ENCODE measurements at regions not wholly inside any gene's neighbourhood (a gene's known extent, or its start where the extent isn't known, plus 50 kb on each side); places are given as distances from the start of the nearest gene placed in this dataset.

DNA sequence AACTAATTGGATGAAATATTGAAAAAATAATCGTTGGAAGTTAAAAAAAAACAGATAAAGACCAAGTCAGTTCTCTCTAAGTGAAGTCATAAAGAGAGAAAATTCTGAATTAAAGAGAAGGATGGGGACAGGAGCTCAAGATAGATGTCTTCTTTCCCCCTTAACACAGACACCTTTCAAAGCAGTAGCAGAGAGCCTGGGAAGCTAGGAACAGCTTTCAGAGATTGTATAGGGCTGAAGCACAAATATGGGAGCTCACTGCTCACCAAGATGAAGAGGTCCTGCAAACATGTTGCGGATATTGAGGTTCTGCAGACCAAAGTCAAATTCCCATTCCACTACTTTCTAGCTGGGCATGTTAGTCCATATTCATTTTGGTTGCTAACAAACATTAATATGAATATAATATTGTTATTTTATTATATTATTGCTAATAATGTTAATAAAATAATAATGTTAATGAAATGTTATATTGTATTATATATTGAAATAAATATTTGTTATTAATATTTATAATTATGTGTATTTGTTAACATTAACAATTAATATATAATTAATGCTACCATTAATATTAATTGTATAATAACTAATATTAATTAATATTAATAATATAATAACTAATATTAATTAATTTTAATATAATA lies 319.1 kb downstream of the OXSM start:
- WGBS, 5 donors, result 59 to 81% (median 64%) methylated on average over 2 of the region's 2 CpGs

DNA sequence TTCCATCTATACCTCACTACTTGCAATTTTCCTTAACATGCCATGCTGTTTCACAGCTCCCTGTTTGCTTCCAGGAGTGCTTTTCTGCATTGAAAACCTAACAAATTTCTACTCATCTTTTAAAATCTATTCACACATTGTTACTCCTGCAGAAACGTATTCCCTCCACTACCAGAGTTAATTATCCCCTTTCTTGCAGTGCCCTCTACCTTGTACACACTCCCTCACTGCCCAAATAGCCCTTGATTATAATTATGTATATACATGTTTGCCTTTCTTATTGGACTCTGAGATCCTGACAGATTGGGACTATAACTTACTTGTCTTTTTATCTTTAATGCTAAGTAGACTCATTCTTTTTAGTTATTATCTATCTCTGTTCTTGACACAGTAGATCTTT lies 325.0 kb downstream of the OXSM start:
- TF ChIP-seq, protein P1, sequence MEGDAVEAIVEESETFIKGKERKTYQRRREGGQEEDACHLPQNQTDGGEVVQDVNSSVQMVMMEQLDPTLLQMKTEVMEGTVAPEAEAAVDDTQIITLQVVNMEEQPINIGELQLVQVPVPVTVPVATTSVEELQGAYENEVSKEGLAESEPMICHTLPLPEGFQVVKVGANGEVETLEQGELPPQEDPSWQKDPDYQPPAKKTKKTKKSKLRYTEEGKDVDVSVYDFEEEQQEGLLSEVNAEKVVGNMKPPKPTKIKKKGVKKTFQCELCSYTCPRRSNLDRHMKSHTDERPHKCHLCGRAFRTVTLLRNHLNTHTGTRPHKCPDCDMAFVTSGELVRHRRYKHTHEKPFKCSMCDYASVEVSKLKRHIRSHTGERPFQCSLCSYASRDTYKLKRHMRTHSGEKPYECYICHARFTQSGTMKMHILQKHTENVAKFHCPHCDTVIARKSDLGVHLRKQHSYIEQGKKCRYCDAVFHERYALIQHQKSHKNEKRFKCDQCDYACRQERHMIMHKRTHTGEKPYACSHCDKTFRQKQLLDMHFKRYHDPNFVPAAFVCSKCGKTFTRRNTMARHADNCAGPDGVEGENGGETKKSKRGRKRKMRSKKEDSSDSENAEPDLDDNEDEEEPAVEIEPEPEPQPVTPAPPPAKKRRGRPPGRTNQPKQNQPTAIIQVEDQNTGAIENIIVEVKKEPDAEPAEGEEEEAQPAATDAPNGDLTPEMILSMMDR (IDR thresholded peaks at IDR 0.05 in 8 of 11, conservative IDR thresholded peaks at IDR 0.05 in 3 of 11), result no peak
- TF ChIP-seq POLR2A (IDR thresholded peaks at IDR 0.05) (no peak), POLR2AphosphoS5 (IDR thresholded peaks at IDR 0.05) (no peak)
- Histone ChIP-seq H3K9me3 (peaks cover 0 to 21% (median 0%) of the 10 kb centered on the region in 8 donors), H3K4me3 (no peak overlapping the region), H3K27me3 (replicated peaks in 1 of 7) (no peaks in the 10 kb centered on the region), H3K36me3 (no peaks in the 10 kb centered on the region), H3K4me1 (no peaks in the 10 kb centered on the region), H3K27ac (no peak overlapping the region)
- WGBS, 5 donors, result 65 to 84% (median 72%) methylated on average over 1 of the region's 1 CpG
- DNase-seq, result no peak
- intact Hi-C loops (cut with DNase I; ENCODE audit: low total_unique reads), result no loop called here

More for the DNA sequence above, 319.1 kb downstream of the OXSM start:
- intact Hi-C loops (cut with DNase I; ENCODE audit: low total_unique reads), result no loop called here
- no peak overlapping the region for H3K27ac ChIP-seq
- TF ChIP-seq, protein P1 (IDR thresholded peaks at IDR 0.05 in 8 of 11, conservative IDR thresholded peaks at IDR 0.05 in 3 of 11), result no peak
- TF ChIP-seq POLR2AphosphoS5 (IDR thresholded peaks at IDR 0.05) (no peak), POLR2A (IDR thresholded peaks at IDR 0.05) (no peak)
- no peaks in the 10 kb centered on the region for H3K9me3 ChIP-seq
- H3K27me3 ChIP-seq (replicated peaks in 1 of 7), result no peaks in the 10 kb centered on the region
- H3K36me3 ChIP-seq, result no peaks in the 10 kb centered on the region
- H3K4me3 ChIP-seq, result no peak overlapping the region
- DNase-seq, result no peak
- no peaks in the 10 kb centered on the region for H3K4me1 ChIP-seq

DNA sequence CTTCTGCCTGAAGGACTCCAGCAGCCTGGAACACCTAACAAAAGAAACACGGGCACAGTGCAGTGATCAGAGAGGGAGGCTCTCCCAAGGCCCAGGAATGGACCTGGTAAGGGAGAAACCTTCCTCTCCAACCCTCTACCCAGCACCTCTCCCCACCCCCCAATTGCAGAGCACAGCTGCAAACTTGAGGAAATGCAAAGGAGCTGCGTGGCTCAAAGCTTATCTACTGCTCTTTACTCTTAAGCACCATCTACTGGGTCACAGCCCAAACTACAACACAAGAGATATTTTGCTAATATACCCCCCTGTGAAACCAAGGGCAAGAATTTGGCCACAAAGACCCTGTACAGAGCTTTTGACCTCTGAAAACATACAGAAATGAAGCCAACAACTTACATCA lies 328.3 kb downstream of the OXSM start:
- H3K4me1 ChIP-seq, result no peaks in the 10 kb centered on the region
- TF ChIP-seq, protein P1 (IDR thresholded peaks at IDR 0.05 in 8 of 11, conservative IDR thresholded peaks at IDR 0.05 in 3 of 11), result no peak
- TF ChIP-seq POLR2AphosphoS5 (IDR thresholded peaks at IDR 0.05), result no peak
- no peak for TF ChIP-seq POLR2A (IDR thresholded peaks at IDR 0.05)
- H3K4me3 ChIP-seq, result no peak overlapping the region
- H3K36me3 ChIP-seq, result no peaks in the 10 kb centered on the region
- no peaks in the 10 kb centered on the region for H3K27me3 ChIP-seq (replicated peaks in 1 of 7)
- intact Hi-C loops (cut with DNase I; ENCODE audit: low total_unique reads), result no loop called here
- DNase-seq, result no peak
- peaks cover 0 to 29% (median 2%) of the 10 kb centered on the region in 8 donors for H3K9me3 ChIP-seq
- no peak overlapping the region for H3K27ac ChIP-seq
- WGBS, 5 donors, result 40 to 62% (median 45%) methylated on average over 2 of the region's 2 CpGs

DNA sequence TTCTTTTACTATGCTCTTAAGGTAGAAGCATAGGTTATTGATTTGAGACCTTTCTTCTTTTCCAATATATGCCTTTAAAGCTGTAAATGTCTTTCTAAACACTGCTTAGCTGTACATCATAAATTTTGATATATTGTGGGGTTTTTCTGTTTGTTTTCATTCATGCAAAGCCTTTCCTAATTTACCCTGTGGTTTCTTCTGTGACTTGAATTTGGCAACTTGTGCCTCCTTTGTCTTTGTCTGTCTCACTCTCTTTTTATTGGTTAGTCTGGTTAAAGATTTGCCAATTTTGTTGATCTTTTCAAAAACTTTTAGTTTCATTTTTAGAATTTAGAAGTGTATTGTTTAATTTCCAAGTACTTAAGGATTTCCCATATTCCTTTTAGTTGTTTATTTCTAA lies 343.1 kb downstream of the OXSM start:
- Histone ChIP-seq H3K27ac (no peak overlapping the region), H3K4me1 (no peaks in the 10 kb centered on the region), H3K27me3 (replicated peaks in 1 of 7) (no peaks in the 10 kb centered on the region), H3K9me3 (peaks cover 0 to 31% (median 0%) of the 10 kb centered on the region in 8 donors), H3K4me3 (no peak overlapping the region), H3K36me3 (no peaks in the 10 kb centered on the region)
- no peak for DNase-seq
- TF ChIP-seq, protein P1 (IDR thresholded peaks at IDR 0.05 in 8 of 11, conservative IDR thresholded peaks at IDR 0.05 in 3 of 11), result no peak
- TF ChIP-seq POLR2A (IDR thresholded peaks at IDR 0.05) (no peak), POLR2AphosphoS5 (IDR thresholded peaks at IDR 0.05) (no peak)
- intact Hi-C loops (cut with DNase I; ENCODE audit: low total_unique reads), result no loop called here

Data from spleen (tissue), 11 donors.